ENCODE measurements at regions not wholly inside any gene's neighbourhood (a gene's known extent, or its start where the extent isn't known, plus 50 kb on each side); places are given as distances from the start of the nearest gene placed in this dataset.

- Histone ChIP-seq H3K9me3 (ENCODE audit: insufficient read depth, low read depth) (no peaks in the 10 kb centered on the region), H3K4me2 (no peak overlapping the region), H4K20me1 (ENCODE audit: insufficient read depth) (no peaks in the 10 kb centered on the region), H3K27ac (no peak overlapping the region), H3F3A (ENCODE audit: insufficient read depth, low read depth) (no peaks in the 10 kb centered on the region), H2AFZ (no peak overlapping the region), H3K79me2 (ENCODE audit: low read depth) (no peaks in the 10 kb centered on the region), H3K4me1 (replicated peaks; ENCODE audit: insufficient read depth) (no peaks in the 10 kb centered on the region), H3K27me3 (ENCODE audit: insufficient read depth, low read depth) (peaks cover 26% of the 10 kb centered on the region), H3K4me3 (no peak overlapping the region), H3K36me3 (ENCODE audit: low read depth) (no peaks in the 10 kb centered on the region), H3K9me2 (ENCODE audit: insufficient read depth) (no peaks in the 10 kb centered on the region)
- no peak for DNase-seq
- intact Hi-C loops (cut with micrococcal nuclease; ENCODE audit: unreplicated experiment), result no loop called here
- ChIA-PET CTCF (no interaction called here), POLR2A (ENCODE audit: unreplicated experiment) (no interaction called here)
- no peak for TF ChIP-seq EZH2 (IDR thresholded peaks at IDR 0.05; ENCODE audit: low read depth)
- TF ChIP-seq, protein P1, sequence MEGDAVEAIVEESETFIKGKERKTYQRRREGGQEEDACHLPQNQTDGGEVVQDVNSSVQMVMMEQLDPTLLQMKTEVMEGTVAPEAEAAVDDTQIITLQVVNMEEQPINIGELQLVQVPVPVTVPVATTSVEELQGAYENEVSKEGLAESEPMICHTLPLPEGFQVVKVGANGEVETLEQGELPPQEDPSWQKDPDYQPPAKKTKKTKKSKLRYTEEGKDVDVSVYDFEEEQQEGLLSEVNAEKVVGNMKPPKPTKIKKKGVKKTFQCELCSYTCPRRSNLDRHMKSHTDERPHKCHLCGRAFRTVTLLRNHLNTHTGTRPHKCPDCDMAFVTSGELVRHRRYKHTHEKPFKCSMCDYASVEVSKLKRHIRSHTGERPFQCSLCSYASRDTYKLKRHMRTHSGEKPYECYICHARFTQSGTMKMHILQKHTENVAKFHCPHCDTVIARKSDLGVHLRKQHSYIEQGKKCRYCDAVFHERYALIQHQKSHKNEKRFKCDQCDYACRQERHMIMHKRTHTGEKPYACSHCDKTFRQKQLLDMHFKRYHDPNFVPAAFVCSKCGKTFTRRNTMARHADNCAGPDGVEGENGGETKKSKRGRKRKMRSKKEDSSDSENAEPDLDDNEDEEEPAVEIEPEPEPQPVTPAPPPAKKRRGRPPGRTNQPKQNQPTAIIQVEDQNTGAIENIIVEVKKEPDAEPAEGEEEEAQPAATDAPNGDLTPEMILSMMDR (conservative IDR thresholded peaks at IDR 0.05), result no peak
- BruUV-seq (replicated peaks), result no TSS peak
These were observed 226.9 kb upstream of the GYPC start for GRCh38 chr2:126429103-126429502.

DNA sequence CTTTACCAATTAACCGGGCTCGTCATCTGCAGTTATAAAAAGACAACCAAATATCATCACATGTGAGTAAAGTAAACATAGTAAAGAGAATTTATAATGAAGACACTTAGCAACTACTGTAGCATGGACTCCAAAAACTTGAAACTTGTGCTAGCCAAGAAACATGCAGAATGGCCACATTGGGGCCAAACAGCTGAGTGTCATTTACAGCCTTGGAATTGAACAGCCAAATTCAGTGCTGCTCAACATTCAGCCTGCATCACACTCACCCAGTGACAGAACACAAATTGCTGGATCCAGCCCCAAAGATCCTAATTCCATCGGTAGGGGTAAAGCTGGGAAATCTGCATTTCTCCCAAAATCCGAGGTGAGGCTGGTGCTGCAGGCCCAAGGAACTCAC lies 224.8 kb upstream of the GYPC start:
- Histone ChIP-seq H3K27ac (no peak overlapping the region), H2AFZ (no peak overlapping the region), H3K4me2 (no peak overlapping the region), H3K9me3 (ENCODE audit: insufficient read depth, low read depth) (no peaks in the 10 kb centered on the region), H3K4me3 (no peak overlapping the region), H3K4me1 (replicated peaks; ENCODE audit: insufficient read depth) (no peaks in the 10 kb centered on the region), H4K20me1 (ENCODE audit: insufficient read depth) (no peaks in the 10 kb centered on the region), H3K9me2 (ENCODE audit: insufficient read depth) (no peaks in the 10 kb centered on the region), H3F3A (ENCODE audit: insufficient read depth, low read depth) (no peaks in the 10 kb centered on the region), H3K27me3 (ENCODE audit: insufficient read depth, low read depth) (peaks cover 37% of the 10 kb centered on the region), H3K79me2 (ENCODE audit: low read depth) (no peaks in the 10 kb centered on the region), H3K36me3 (ENCODE audit: low read depth) (no peaks in the 10 kb centered on the region)
- POLR2A ChIA-PET (ENCODE audit: unreplicated experiment), result no interaction called here
- TF ChIP-seq EZH2 (IDR thresholded peaks at IDR 0.05; ENCODE audit: low read depth), result no peak
- TF ChIP-seq, protein P1 (conservative IDR thresholded peaks at IDR 0.05), result no peak
- intact Hi-C loops (cut with micrococcal nuclease; ENCODE audit: unreplicated experiment), result no loop called here
- DNase-seq, result no peak
- no TSS peak for BruUV-seq (replicated peaks)
- CTCF ChIA-PET, result no interaction called here

DNA sequence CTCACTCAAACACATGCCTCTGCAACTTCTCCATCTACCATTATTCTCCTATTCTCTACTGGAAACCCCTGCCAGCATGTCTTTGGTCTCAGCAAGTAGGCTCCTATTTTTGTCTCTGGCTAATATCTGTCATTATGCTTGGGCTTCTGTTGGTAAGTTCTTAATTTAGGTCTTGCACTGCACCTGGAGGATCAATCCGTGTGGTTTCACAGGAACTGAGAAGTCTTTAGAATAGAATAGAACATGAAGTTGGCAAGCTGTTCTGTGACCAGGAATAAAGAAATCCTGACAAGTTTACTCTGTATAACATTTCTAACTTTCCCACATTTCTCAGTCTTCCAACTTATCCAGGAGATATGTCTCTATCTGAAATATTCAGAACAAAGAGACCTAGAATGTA lies 219.5 kb upstream of the GYPC start:
- ChIA-PET CTCF (no interaction called here), POLR2A (ENCODE audit: unreplicated experiment) (no interaction called here)
- no peaks in the 10 kb centered on the region for H3K9me3 ChIP-seq (ENCODE audit: insufficient read depth, low read depth)
- H3K4me1 ChIP-seq (replicated peaks; ENCODE audit: insufficient read depth), result no peaks in the 10 kb centered on the region
- no peak overlapping the region for H2AFZ ChIP-seq
- H4K20me1 ChIP-seq (ENCODE audit: insufficient read depth), result no peaks in the 10 kb centered on the region
- TF ChIP-seq, protein P1 (conservative IDR thresholded peaks at IDR 0.05), result no peak
- no peak for TF ChIP-seq EZH2 (IDR thresholded peaks at IDR 0.05; ENCODE audit: low read depth)
- no peaks in the 10 kb centered on the region for H3F3A ChIP-seq (ENCODE audit: insufficient read depth, low read depth)
- no peaks in the 10 kb centered on the region for H3K9me2 ChIP-seq (ENCODE audit: insufficient read depth)
- BruUV-seq (replicated peaks), result no TSS peak
- peak in 1 of 2 experiments; percentile 8 for DNase-seq
- H3K79me2 ChIP-seq (ENCODE audit: low read depth), result no peaks in the 10 kb centered on the region
- intact Hi-C loops (cut with micrococcal nuclease; ENCODE audit: unreplicated experiment), result no loop called here
- peaks cover 66% of the 10 kb centered on the region for H3K27me3 ChIP-seq (ENCODE audit: insufficient read depth, low read depth)
- H3K36me3 ChIP-seq (ENCODE audit: low read depth), result no peaks in the 10 kb centered on the region
- H3K4me3 ChIP-seq, result no peak overlapping the region
- no peak overlapping the region for H3K4me2 ChIP-seq
- H3K27ac ChIP-seq, result no peak overlapping the region

Data from PC-9 (cell line).